ENCODE measurements at regions not wholly inside any gene's neighbourhood (a gene's known extent, or its start where the extent isn't known, plus 50 kb on each side); places are given as distances from the start of the nearest gene placed in this dataset.
A peak's percentile ranks its signal among the peaks of the same experiment; 100 is the strongest.

- ATAC-seq (peak; percentile 60), DNase-seq (no peak)
- Histone ChIP-seq H3K27me3 (no peaks in the 10 kb centered on the region), H3K4me3 (no peak overlapping the region), H3K36me3 (no peaks in the 10 kb centered on the region), H3K9me3 (no peaks in the 10 kb centered on the region), H3K27ac (no peak overlapping the region), H3K4me1 (peaks cover 3% of the 10 kb centered on the region)
- intact Hi-C loops (cut with DNase I) = no loop called here
- TF ChIP-seq CTCF (IDR thresholded peaks at IDR 0.05) = no peak
Observed at GRCh38 chr7:3215624-3216585, 85.1 kb upstream of the SDK1 start.

GRCh38 chr7:3217166-3217565, 83.9 kb upstream of the SDK1 start:
- DNase-seq (no peak), ATAC-seq (no peak)
- Histone ChIP-seq H3K4me3 (no peak overlapping the region), H3K36me3 (no peaks in the 10 kb centered on the region), H3K27ac (no peak overlapping the region), H3K27me3 (no peaks in the 10 kb centered on the region), H3K9me3 (no peaks in the 10 kb centered on the region), H3K4me1 (peaks cover 3% of the 10 kb centered on the region)
- intact Hi-C loops (cut with DNase I) = no loop called here
- TF ChIP-seq CTCF (IDR thresholded peaks at IDR 0.05) = no peak

- H3K4me1 ChIP-seq = peaks cover 3% of the 10 kb centered on the region
- H3K27ac ChIP-seq = no peak overlapping the region
- no peak for TF ChIP-seq CTCF (IDR thresholded peaks at IDR 0.05)
- DNase-seq (no peak), ATAC-seq (peak; percentile 33)
- no peaks in the 10 kb centered on the region for H3K36me3 ChIP-seq
- no peak overlapping the region for H3K4me3 ChIP-seq
- H3K9me3 ChIP-seq = no peaks in the 10 kb centered on the region
- intact Hi-C loops (cut with DNase I) = no loop called here
- no peaks in the 10 kb centered on the region for H3K27me3 ChIP-seq
Observed at GRCh38 chr7:3218411-3219225, 82.4 kb upstream of the SDK1 start.

GRCh38 chr7:3229904-3230470, 71.1 kb upstream of the SDK1 start:
- no peaks in the 10 kb centered on the region for H3K4me1 ChIP-seq
- DNase-seq = no peak
- no peaks in the 10 kb centered on the region for H3K36me3 ChIP-seq
- TF ChIP-seq CTCF (IDR thresholded peaks at IDR 0.05) = no peak
- H3K27ac ChIP-seq = no peak overlapping the region
- no peaks in the 10 kb centered on the region for H3K9me3 ChIP-seq
- no peak overlapping the region for H3K4me3 ChIP-seq
- intact Hi-C loops (cut with DNase I) = no loop called here
- no peak for ATAC-seq
- H3K27me3 ChIP-seq = no peaks in the 10 kb centered on the region

GRCh38 chr7:3230908-3231307, 70.1 kb upstream of the SDK1 start:
- TF ChIP-seq CTCF (IDR thresholded peaks at IDR 0.05) = no peak
- no peak for DNase-seq
- Histone ChIP-seq H3K9me3 (no peaks in the 10 kb centered on the region), H3K27me3 (no peaks in the 10 kb centered on the region), H3K27ac (no peak overlapping the region), H3K4me3 (no peak overlapping the region), H3K4me1 (no peaks in the 10 kb centered on the region), H3K36me3 (no peaks in the 10 kb centered on the region)
- intact Hi-C loops (cut with DNase I) = no loop called here
- ATAC-seq = no peak

Measured in upper lobe of right lung (tissue), 1 donor.